Keratinocyte (primary cell): ENCODE measurements at regions not wholly inside any gene's neighbourhood (a gene's known extent, or its start where the extent isn't known, plus 50 kb on each side); places are given as distances from the start of the nearest gene placed in this dataset.

Experiments
- DNase-seq: peaks from one replicate; pipeline ENCODE4 v3.0.0-alpha.2; 2011; ENCODE audit warnings: low read depth, missing footprints, low spot score
- FAIRE-seq: peaks from 2 replicates; lab custom pipeline; 2011; peaks lifted over from hg19 to GRCh38; lab: Jason Lieb, UNC
- H2AFZ ChIP-seq: 2 replicates; pipeline ENCODE4 v1.6.0; 2012; ENCODE audit warnings: low read length, control low read depth, inconsistent platforms; ENCODE audit not compliant: control insufficient read depth
- H3K27ac ChIP-seq: 2 replicates; pipeline ENCODE4 v1.5.1; 2011; ENCODE audit warnings: low read length; ENCODE audit not compliant: control insufficient read depth, insufficient read depth
- H3K27me3 ChIP-seq: 3 replicates; pipeline ENCODE4 v1.6.0; 2011; ENCODE audit warnings: low read length; ENCODE audit not compliant: control insufficient read depth, insufficient read depth; ENCODE audit errors: extremely low read depth
- H3K36me3 ChIP-seq, 2 experiments: 2 replicates in 1 of 2; 3 replicates in 1 of 2; pipeline ENCODE4 v1.5.1; 2011; ENCODE audit warnings: low read length in 2 of 2, mild to moderate bottlenecking in 1 of 2; ENCODE audit not compliant: control insufficient read depth in 2 of 2, insufficient read depth in 2 of 2; ENCODE audit errors: extremely low read depth in 1 of 2
- H3K4me1 ChIP-seq: 3 replicates; pipeline ENCODE4 v1.5.1; 2011; ENCODE audit warnings: low read length; ENCODE audit not compliant: control insufficient read depth, insufficient read depth; ENCODE audit errors: extremely low read depth
- H3K4me2 ChIP-seq: 3 replicates; pipeline ENCODE4 v1.6.0; 2011; ENCODE audit warnings: low read depth, low read length; ENCODE audit not compliant: control insufficient read depth, insufficient read depth; ENCODE audit errors: extremely low read depth
- H3K4me3 ChIP-seq, 3 experiments: fragments of 200-600 bp in 1 of 3; sonication (generic) in 1 of 3; 2 replicates in 2 of 3; 3 replicates in 1 of 3; pipeline ENCODE4 v1.5.1; 2011 to 2016; ENCODE audit warnings: low read length in 3 of 3, mild to moderate bottlenecking in 3 of 3, control low read depth in 2 of 3, inconsistent platforms in 1 of 3, low read depth in 1 of 3, mixed read lengths in 1 of 3, mixed run types in 1 of 3, moderate library complexity in 1 of 3; ENCODE audit not compliant: control insufficient read depth in 2 of 3, insufficient read depth in 2 of 3; ENCODE audit errors: extremely low read depth in 1 of 3
- H3K79me2 ChIP-seq: 2 replicates; pipeline ENCODE4 v1.6.0; 2012; ENCODE audit warnings: low read length; ENCODE audit not compliant: control insufficient read depth, insufficient read depth
- H3K9ac ChIP-seq: 3 replicates; pipeline ENCODE4 v1.6.0; 2011; ENCODE audit warnings: low read length; ENCODE audit not compliant: control insufficient read depth, insufficient read depth; ENCODE audit errors: extremely low read depth
- H3K9me1 ChIP-seq: 3 replicates; pipeline ENCODE4 v1.6.0; 2011; ENCODE audit warnings: low read length; ENCODE audit not compliant: control insufficient read depth, insufficient read depth; ENCODE audit errors: extremely low read depth
- H3K9me3 ChIP-seq: 2 replicates; pipeline ENCODE4 v1.5.1; 2012; ENCODE audit warnings: low read depth, low read length; ENCODE audit not compliant: control insufficient read depth
- H4K20me1 ChIP-seq: 3 replicates; pipeline ENCODE4 v1.6.0; 2011; ENCODE audit warnings: low read length; ENCODE audit not compliant: control insufficient read depth, insufficient read depth; ENCODE audit errors: extremely low read depth
- CTCF ChIP-seq, 3 experiments: IDR thresholded peaks in 1 of 3; conservative IDR thresholded peaks in 1 of 3; optimal IDR thresholded peaks in 1 of 3; 2 replicates in 2 of 3; 3 replicates in 1 of 3; pipeline versions ENCODE3 to v1.5.1; 2011; ENCODE audit warnings: low read length in 3 of 3, mild to moderate bottlenecking in 3 of 3, moderate library complexity in 2 of 3, control low read depth in 1 of 3, inconsistent platforms in 1 of 3; ENCODE audit not compliant: insufficient read depth in 2 of 3; ENCODE audit errors: extremely low read depth in 1 of 3
- EZH2 ChIP-seq: IDR thresholded peaks from one replicate; pipeline ENCODE4 v1.6.1; 2012; ENCODE audit warnings: inconsistent platforms, mild to moderate bottlenecking, low read length, moderate library complexity
- dilution Hi-C: fragments of 300-500 bp; cut with MboI; formaldehyde crosslinking; loops from one replicate; pipeline ENCODE4 v1.7.0; 2020; ENCODE audit warnings: low sequenced_read_pairs; ENCODE audit not compliant: extremely low pct_ligation_motif_present

- Histone ChIP-seq H3K79me2 (no peaks in the 10 kb centered on the region), H3K4me1 (no peaks in the 10 kb centered on the region), H2AFZ (no peak overlapping the region), H3K4me2 (no peak overlapping the region), H3K9me3 (no peaks in the 10 kb centered on the region), H3K36me3 (no peaks in the 10 kb centered on the region), H3K4me3 (no peak overlapping the region), H3K27ac (no peak overlapping the region), H4K20me1 (no peaks in the 10 kb centered on the region), H3K9me1 (no peaks in the 10 kb centered on the region), H3K27me3 (no peaks in the 10 kb centered on the region), H3K9ac (no peak overlapping the region)
- dilution Hi-C loops, result no loop called here
- TF ChIP-seq CTCF (optimal IDR thresholded peaks at IDR 0.05 in 1 of 3, IDR thresholded peaks at IDR 0.05 in 1 of 3, conservative IDR thresholded peaks at IDR 0.05 in 1 of 3; ENCODE audit: extremely low read depth in 1 of 3, insufficient read depth in 2 of 3, low read length in 3 of 3), result no peak
- TF ChIP-seq EZH2, result no peak
- no peak for DNase-seq
- FAIRE-seq, result no peak
Observed at GRCh38 chr18:60812921-60813320, 440.3 kb upstream of the MC4R start.

GRCh38 chr18:60826346-60826745 is 453.8 kb upstream of the MC4R start:
- H3K4me3 ChIP-seq, result no peak overlapping the region
- H3K4me2 ChIP-seq, result no peak overlapping the region
- no peak overlapping the region for H3K9ac ChIP-seq
- dilution Hi-C loops, result no loop called here
- no peaks in the 10 kb centered on the region for H3K9me3 ChIP-seq
- DNase-seq (no peak), FAIRE-seq (no peak)
- TF ChIP-seq EZH2, result no peak
- TF ChIP-seq CTCF (optimal IDR thresholded peaks at IDR 0.05 in 1 of 3, IDR thresholded peaks at IDR 0.05 in 1 of 3, conservative IDR thresholded peaks at IDR 0.05 in 1 of 3; ENCODE audit: extremely low read depth in 1 of 3, insufficient read depth in 2 of 3, low read length in 3 of 3), result peak in 2 of 3 experiments; percentile 12 to 34
- no peaks in the 10 kb centered on the region for H3K9me1 ChIP-seq
- H3K27ac ChIP-seq, result no peak overlapping the region
- no peaks in the 10 kb centered on the region for H3K27me3 ChIP-seq
- H3K79me2 ChIP-seq, result no peaks in the 10 kb centered on the region
- H4K20me1 ChIP-seq, result no peaks in the 10 kb centered on the region
- no peaks in the 10 kb centered on the region for H3K36me3 ChIP-seq
- no peaks in the 10 kb centered on the region for H3K4me1 ChIP-seq
- no peak overlapping the region for H2AFZ ChIP-seq
